ENCODE measurements at regions not wholly inside any gene's neighbourhood (a gene's known extent, or its start where the extent isn't known, plus 50 kb on each side); places are given as distances from the start of the nearest gene placed in this dataset.
"Not testable (repeated sequence)": the region's sequence is repeated elsewhere in the genome, so short reads cannot be mapped to it uniquely, and the experiment has no call there.

- peak; percentile 100 for DNase-seq
Measured at GRCh38 chr14:58731465-58732293, 93.9 kb downstream of the DACT1 start.

- DNase-seq: no peak
Measured at GRCh38 chr14:58732387-58732786, 94.6 kb downstream of the DACT1 start.

- no peak for DNase-seq
Measured at GRCh38 chr14:58733451-58734208, 95.9 kb downstream of the DACT1 start.

GRCh38 chr14:58735596-58735995 lies 97.8 kb downstream of the DACT1 start:
- DNase-seq: no peak

- peak; percentile 79 for DNase-seq
Measured at GRCh38 chr14:58736606-58737005, 98.8 kb downstream of the DACT1 start.

- DNase-seq: no peak
Measured at GRCh38 chr14:58737511-58737910, 99.7 kb downstream of the DACT1 start.

- DNase-seq: peak; percentile 94
Measured at GRCh38 chr14:58738189-58738836, 100.6 kb downstream of the DACT1 start.

- peak; percentile 78 for DNase-seq
Measured at GRCh38 chr14:58738876-58739275, 101.1 kb downstream of the DACT1 start.

GRCh38 chr14:58739674-58740073 lies 101.9 kb downstream of the DACT1 start:
- no peak for DNase-seq

GRCh38 chr14:58740379-58740935 lies 102.7 kb downstream of the DACT1 start:
- DNase-seq: no peak

- peak; percentile 86 for DNase-seq
Measured at GRCh38 chr14:58744801-58745394, 107.1 kb downstream of the DACT1 start.

GRCh38 chr14:58746261-58746660 lies 108.5 kb downstream of the DACT1 start:
- peak; percentile 96 for DNase-seq

GRCh38 chr14:58746701-58747100 lies 108.9 kb downstream of the DACT1 start:
- no peak for DNase-seq

GRCh38 chr14:58747181-58747580 lies 109.4 kb downstream of the DACT1 start:
- DNase-seq: peak; percentile 95

- not testable (repeated sequence) for DNase-seq
Measured at GRCh38 chr14:58748251-58748650, 110.5 kb downstream of the DACT1 start.

GRCh38 chr14:58749066-58749669 lies 111.4 kb downstream of the DACT1 start:
- DNase-seq: peak; percentile 99

GRCh38 chr14:58750321-58751269 lies 112.8 kb downstream of the DACT1 start:
- no peak for DNase-seq

GRCh38 chr14:58751788-58752187 lies 114.0 kb downstream of the DACT1 start:
- DNase-seq: no peak

GRCh38 chr14:58752289-58752688 lies 114.5 kb downstream of the DACT1 start:
- DNase-seq: no peak

- DNase-seq: no peak
Measured at GRCh38 chr14:58752771-58753201, 115.0 kb downstream of the DACT1 start.

All from fibroblast of skin of right biceps (primary cell).